ENCODE measurements at regions not wholly inside any gene's neighbourhood (a gene's known extent, or its start where the extent isn't known, plus 50 kb on each side); places are given as distances from the start of the nearest gene placed in this dataset.
A peak's percentile ranks its signal among the peaks of the same experiment; 100 is the strongest.
"Not testable (repeated sequence)": the region's sequence is repeated elsewhere in the genome, so short reads cannot be mapped to it uniquely, and the experiment has no call there.

DNA sequence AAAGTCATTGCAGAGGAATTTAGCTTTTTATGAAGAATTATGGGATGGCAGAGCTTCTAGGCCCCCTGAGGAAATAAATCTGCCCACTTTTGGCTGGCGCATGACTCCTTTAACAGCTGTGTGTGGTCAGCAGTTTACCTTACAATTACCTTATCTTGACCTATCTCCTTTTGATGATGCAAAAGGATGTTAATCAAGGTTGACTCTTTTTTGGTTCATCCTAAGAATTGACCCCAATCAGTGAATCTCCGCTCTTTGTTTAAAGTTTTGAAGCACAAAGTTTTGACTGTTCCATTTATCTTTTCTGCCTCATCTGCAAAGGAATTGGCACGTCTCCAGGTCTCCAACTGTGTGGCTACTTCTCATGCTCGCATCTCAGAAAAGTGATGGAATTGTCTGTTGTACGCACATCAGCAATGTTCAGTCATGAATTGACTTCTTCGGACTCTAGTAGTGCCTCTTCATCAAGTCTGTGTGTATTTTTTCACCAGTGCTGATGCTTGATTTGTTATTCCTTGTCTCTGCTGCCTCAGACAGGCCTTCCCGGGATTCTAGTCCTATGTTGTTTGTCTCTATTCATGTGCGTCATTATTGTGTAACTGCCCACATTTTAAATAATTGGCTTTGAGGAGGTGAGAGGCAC lies 196.2 kb upstream of the CFAP20DC start:
- DNase-seq: no peak

DNA sequence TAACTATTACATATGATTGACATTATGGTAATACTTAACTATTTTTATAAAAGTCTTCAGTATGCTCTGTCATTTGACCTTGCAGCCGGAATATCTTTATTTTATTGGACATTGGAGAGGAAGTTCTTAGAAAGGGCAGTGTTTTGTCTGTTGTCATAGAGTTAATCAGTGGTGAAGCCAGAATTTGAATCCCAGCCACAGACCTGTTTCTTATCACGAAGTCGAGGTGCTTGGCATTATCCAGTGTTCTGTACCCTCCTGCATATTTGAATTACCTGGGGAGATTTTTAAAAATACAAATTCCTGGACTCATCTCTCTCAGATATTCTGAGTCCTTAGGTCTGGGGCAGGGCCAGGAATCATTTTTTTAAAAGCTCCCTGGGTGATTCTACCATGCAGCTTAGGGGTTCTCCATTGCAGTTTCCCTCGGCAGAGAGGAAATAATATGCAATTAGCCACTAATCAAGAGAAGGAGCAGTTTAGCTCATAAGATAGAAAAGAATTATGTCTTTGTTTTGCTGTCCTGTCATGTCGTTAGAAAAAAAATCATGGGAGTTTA lies 195.6 kb upstream of the CFAP20DC start:
- DNase-seq: no peak

DNA sequence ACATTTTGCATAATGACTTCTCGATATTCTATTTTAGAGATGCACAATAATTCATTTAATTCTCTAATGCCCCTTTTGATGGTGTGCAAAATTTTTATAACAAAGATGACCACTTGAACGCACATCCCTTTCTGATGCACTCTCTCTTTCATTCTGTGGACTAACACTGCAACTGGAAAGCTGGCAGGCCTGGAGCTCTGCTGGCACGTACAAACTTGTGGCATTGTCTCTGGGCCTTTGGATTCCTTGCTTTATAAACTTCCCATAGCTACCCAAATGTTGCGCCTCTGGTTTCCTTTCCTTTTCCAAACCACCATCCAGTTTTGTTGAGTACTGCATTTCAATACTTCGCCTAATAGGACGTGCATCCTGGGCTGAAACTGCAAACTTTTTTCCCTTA lies 194.5 kb upstream of the CFAP20DC start:
- DNase-seq: no peak

DNA sequence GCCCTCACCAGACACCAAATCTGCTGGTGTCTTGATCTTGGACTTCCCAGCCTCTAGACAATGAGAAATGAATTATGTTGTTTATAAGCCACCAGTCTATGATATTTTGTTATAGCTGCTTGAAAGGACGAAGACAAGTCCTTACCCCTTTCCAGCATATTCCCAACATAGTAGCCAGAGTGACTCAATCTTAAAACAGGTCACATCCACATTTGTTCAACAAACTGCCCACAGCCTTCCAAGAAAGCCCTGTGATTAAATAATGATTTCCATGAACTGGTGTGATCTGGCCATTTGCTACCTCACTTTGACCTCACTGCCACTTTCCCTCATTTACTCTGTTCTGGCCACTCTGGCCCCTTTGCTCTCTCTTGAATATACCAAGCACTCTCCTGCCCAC lies 193.7 kb upstream of the CFAP20DC start:
- DNase-seq: no peak

DNA sequence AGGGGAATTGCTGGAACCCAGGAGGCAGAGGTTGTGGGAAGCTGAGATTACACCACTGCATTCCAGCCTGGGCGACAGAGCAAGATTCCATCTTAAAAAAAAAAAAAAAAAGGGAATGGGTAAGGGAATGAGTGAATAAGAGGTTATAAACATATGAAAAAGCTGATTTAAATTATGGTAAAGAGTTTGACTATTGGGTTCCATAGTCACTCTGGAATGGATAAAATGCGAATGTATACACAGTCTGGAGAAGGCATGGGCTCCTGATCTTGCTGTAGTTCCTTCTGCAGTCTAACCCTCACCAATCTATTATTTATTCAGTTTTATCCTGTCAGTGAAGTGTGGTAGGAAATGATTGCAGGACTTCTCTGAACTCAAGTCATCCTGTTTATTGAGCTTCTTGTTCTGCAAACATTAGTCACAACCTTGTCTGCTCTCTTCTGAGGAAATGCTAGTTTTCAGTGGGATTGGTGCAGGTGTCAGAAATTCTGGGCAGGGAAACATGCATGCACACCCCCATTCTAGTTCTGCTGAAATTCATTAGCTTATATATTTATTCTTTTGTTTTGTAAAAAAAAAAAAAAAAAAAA lies 190.9 kb upstream of the CFAP20DC start:
- DNase-seq: no peak

DNA sequence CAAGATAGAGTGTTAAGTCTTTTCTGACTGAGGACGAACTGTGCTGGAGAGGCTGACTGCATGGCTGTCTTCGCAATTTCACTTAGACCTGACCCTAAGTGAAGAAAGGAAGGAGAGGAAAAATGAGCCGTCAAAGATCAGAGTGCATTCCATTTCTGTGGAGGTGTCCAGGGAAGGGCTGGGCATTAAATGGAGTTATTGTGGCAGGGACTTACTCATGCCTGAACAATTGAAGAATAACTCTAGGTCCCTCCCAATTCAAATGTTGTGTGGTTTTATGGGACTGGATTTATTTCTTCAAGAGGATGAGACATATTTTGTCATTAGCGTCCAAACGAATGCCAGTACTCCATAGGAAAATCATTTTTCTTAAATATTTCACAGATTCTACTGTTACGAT lies 187.3 kb upstream of the CFAP20DC start:
- DNase-seq: no peak

DNA sequence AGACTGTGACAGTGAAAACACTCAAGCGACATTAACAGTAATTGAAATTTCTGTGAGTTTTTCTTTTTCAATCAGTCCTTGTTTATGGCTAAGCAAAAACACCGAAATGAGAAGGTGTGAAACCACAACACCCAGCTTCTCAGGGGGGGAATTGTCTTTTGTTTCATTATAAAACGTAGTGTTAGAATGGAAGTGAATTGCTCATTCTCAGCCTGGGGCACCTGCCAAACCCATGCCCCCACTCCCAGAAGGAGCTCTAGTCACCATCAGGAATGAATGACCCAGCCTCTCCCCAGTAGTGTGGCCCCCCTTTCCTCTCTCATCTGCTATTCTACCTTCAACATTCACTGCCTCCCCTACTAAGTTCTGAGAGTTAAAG lies 185.8 kb upstream of the CFAP20DC start:
- DNase-seq: peak; percentile 14

DNA sequence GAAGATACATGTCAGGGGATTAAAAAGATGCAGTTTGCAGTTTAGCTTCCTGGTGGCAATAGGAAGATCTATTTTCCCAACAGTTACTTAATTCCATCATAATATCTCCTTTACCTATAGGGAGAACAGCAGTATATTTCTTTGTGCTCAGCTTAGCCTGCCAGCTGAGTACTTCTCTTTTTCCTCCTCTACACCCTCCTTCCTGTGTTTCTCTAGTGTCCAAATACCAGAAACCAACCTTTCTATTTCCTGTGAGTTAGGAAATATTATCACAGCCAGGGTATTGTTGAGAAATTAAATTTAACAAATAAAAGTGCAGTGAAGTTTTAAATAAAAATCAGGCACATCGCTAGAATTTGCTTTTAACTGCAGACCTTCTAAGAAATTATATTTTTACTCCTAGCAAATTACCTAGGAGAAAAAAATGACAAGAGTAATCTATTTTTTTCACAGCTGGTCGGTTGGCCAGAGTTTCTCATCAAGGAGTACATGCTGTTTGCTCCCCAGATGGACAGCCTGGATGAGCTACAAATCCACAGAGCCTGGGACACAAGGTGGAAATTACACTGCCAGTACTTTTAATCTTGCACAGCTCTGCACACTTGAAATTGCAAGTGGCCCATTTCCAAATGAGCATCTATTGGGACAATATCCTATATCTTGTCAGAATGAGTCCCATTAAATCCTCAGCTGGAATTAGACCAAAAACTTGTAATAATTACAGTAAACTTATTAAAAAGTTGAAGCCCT lies 185.2 kb upstream of the CFAP20DC start:
- DNase-seq: no peak

DNA sequence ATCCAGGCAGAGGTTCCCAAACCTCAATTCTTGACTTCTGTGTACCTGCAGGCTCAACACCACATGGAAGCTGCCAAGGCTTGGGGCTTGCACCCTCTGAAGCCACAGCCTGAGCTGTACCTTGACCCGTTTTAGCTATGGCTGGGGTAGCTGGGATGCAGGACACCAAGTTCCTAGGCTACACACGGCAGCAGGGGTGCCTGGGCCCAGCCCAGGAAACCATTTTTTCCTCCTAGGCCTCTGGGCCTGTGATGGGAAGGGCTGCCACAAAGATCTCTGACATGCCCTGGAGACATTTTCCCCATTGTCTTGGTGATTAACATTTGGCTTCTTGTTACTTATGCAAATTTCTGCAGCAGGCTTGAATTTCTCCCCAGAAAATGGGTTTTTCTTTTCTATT lies 180.6 kb upstream of the CFAP20DC start:
- DNase-seq: not testable (repeated sequence)

DNA sequence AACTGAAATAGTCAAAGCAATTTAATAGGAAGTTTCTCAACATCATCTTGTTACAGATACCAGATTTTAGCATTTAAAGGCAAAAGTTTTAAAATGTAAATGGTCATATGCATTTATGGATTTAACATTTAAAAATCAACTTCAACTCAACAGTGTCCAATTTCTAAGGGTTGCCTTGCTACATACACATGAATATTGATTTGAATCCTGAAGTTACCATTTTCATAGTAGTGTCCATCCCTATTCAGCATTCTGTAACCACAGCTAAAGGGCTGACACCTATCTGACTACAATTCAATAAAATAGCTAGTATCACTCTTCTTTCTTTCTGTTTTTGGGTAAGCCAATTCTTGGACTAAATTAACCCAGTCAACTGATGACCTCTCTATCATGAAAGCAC lies 164.0 kb upstream of the CFAP20DC start:
- DNase-seq: no peak

DNA sequence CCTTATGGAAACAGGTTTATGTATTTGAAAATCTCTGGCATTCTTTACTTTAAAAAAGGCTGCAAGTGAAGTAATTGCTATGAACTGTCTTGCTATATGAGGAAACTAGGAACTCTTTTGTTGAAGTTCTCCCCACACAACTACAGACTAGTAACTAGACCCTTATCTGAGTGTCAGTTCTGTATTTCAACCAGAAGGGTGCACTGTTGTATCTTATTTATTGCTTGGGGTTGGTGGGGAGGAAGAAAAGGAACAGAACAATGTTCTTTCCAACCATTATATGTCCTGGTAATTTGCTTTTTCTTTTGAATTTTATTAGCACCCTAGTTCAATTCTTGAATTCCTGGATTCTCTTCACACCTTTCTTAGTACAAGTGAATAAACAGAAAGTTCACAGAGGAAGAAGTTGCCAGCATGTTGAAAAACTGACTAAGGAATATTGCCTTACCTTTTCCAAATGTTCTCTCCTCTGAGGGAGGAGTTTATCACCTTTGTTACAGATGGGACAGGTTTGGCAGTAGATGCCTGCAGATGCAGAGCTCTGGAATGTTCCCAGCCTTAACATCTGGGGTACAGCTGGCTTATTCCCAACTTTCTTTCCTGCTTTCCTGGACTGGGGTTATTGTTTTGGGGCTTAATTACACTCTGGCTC lies 162.4 kb upstream of the CFAP20DC start:
- no peak for DNase-seq

DNA sequence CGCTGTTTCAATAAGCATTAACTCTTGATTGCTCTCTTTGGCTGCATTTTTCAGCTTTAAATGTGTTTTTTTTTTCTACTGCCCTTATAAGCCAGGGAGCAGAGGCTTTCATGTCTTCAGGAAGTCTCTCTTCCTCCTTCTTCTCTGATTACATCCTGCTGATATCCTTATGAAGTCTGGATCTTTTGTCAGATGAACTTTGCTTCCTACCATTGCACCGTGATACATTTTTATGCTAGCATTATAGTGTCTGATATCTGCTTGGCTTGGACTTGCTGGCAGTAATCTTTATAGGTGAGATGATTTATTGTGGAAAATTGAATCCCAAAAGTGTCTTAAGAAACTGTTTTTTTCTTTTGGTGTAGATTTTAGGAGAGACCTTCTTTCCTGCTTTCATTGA lies 160.4 kb upstream of the CFAP20DC start:
- no peak for DNase-seq

DNA sequence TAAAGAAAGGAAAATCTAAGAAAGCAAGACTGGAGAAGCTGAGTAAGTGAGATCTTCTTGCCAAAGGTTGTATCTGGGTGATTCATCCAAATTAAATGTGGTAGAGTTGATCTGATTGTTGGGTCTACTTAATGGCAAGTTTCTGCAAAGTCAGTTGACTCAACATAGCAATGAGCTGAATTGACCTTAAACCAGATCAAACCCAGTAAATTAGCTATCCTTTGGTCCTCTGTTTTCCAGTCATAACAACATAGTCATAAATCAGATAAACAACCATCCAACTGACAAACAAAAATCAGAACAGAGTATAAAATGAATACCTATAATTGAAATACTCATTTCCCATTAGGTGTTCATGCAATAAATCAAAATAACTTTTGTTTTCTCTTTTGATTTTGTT lies 142.6 kb upstream of the CFAP20DC start:
- DNase-seq: no peak

DNA sequence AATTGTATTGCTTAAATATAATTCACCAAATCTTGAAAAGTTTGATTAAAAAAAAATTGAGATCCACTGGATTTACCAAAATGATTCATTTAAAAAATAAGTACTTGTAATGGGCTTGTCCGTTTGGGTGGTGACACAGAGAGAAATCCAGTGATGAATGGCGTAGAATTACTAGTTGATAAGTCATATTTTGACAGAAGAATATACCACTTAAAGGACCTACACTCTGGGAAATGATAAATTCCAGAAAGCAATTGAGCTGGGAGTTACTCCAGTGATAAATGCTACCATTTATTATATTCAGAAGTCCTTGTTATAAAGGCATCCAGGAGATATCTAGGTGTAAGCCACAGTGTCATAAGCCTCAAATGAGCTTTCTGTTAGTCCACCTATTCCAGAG lies 141.8 kb upstream of the CFAP20DC start:
- DNase-seq: no peak

DNA sequence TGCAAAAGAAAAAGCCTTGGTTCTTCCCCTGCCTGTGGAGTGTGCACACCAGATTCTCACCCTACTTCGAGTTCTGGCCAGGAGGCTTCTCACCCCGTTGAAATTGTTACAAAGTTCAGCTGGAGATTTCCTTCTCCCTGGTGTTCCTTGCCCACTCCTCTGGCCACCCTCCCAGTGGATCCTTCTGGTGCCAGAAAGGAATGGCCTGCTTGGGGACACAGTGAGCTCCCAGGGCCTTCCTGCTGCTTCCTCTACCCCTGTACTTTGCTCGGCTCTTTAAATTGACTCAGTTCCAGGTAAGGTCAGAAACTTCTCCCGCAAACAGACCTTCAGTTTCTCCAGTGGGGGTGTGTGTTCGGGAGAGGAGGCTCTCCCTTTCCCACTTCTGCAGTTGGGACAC lies 140.1 kb upstream of the CFAP20DC start:
- DNase-seq: no peak

DNA sequence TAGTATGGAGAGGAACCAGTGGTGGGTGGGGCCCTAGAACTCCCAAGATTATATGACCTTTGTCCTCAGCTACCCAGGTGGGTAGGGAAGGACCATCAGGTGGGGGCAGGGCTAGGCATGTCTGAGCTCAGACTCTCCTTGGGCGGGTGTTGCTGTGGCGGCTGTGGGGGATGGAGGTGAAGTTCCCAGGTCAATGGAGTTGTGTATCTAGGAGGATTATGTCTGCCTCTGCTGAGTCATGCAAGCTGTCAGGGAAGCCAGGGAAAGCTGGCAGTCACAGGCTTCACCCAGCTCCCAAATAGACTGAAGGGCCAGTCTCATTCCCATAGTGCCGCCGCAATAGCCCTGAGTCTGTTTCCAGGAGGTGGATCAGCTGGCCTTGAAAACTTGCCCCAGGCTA lies 139.7 kb upstream of the CFAP20DC start:
- DNase-seq: no peak

DNA sequence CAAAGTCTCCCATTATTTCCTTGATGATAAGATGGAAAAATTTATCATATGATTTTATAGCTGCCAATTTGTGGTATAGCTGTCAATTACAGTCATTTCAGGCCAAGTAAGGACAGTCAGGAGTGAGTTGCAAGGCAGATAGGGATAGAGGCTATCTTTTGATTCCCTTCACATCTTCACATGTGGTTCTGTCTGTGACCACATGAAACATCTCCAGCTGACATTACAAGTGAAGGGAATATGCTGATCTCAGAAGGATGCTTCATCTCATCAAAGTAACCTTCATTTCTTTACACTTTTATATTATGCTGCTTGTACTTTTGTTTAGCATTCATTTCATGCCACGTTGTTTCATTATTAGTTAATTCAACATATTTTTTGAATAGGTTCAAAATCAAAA lies 136.9 kb upstream of the CFAP20DC start:
- DNase-seq: no peak

DNA sequence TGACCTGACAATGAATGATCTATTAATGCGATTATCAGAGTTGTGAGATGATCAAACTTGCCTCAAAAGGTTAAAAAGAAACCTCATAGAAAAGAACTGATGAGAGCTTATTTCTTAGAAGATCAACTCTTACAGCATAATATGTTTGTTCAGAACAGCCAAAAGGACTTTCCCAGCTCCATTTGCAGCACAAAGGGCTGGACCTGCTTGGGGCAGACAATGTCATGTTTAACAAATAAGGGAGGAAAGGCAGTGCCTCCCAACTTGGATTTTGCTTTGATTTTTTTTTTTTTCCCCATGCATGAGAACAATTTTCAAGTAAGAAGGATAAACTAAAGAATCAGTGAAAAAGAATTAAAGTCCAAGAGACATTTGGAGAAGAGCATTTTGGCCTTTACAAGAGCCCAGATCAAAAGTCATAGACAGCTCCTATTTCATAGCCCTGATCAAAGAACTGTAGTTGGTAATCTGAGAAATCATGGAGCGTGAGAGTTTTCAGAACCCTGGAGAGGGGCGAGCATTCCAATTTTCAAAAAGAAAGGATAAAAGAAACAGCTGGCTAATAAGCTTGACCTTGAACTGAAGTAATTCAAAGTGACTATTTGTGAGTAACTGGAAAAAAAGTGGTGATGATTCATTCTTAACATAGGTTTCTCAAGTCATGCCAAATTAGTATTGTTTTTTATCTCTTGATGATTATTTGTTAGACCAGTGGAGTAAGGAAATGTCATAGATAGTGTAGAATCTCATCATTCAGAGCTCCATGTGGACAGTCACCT lies 136.0 kb upstream of the CFAP20DC start:
- DNase-seq: no peak

DNA sequence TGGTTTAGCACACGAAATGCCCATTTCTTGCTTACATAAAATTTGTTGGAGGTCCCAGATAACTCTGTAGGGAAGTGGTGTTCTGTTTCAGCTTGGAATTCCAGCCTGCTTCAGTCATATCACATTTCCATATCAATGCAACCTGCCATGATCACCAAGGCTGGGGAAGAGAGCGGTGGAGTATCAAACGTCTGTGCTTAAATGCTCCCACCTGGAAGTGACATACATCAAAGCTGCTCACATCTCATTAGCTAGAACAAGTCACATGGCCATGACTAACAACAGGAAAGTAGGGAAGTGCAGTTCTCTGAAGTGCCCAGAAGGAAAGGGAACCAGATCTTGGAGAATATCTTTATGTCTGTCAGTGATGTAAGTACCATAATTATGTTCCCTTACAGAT lies 130.2 kb upstream of the CFAP20DC start:
- DNase-seq: no peak

DNA sequence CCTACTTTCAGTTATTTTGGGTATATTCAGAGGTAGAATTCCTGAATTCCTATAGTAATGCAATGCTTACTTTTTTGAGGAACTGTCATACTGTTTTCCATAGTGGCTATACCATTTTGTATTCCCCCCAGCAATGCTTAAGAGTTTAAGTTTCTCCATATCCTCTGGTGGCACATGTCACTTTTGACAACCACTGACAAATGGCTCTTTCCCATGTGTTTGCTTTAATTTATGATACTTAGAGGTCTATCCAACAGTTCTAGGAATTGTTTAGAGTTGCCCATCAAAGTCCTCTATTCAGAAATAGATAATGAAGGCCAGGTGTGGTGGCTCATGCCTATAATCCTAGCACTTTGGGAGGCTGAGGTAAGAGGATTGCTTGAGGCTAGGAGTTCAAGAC lies 128.9 kb upstream of the CFAP20DC start:
- no peak for DNase-seq

DNA sequence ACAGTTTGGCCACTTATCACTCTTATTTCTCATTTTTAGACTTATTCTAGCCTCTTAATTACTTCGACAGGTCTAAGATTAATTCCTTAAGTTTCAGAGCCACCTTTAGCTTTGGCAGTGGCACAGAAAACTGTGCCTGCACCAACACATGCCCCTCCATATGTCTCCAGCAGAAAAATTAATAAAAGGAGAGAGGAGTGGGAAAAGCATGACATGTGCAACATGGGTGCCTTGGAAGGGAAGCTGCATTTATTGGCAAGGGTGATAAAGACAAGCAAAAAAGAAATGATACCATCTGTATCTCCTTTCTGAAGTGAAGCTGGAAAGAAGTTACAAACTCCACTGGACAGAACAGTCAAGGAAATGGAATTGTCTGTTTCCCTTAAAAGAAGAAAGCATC lies 121.7 kb upstream of the CFAP20DC start:
- no peak for DNase-seq

DNA sequence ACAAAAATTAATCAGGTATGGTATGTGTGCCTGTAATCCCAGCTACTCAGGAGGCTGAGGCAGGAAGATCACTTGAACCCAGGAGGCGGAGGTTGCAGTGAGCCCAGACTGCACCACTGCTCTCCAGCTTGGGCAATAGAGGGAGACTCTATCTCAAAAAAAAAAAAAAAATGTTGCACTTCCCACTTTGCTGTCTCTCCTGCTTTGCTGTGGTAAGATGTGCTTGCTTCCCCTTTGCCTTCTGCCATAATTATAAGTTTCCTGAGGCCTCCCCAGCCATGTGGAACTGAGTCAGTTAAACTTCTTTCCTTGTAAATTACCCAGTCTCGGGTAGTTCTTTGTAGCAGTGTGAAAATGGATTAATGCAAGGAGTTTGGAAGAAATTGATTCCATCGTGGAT lies 120.3 kb upstream of the CFAP20DC start:
- DNase-seq: not testable (repeated sequence)

DNA sequence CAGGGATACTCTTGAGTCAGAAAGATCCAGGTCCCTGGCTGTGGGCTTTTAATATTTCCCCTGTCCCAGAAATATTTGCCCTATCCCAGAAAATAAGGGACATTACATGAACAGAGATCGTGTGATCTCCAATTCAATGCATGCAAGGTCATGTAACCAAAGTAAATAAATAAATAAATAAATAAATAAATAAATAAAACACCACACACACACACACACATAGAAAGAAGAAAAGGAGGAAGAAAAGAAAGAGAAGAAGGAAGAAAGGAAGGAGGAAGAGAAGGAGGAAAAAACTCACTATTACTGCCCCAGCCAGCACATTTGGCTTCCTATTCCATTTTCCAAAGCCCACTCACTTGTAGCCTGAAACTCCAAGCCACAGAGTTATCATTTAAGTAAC lies 117.9 kb upstream of the CFAP20DC start:
- no peak for DNase-seq

Measured in activated gamma-delta T cell treated with Interleukin-2 at 50 U/mL for 16 hours (primary cell).